Neural cell (in vitro differentiated cells): ENCODE measurements at regions not wholly inside any gene's neighbourhood (a gene's known extent, or its start where the extent isn't known, plus 50 kb on each side); places are given as distances from the start of the nearest gene placed in this dataset.

Experiments used
- POLR2AphosphoS5 ChIP-seq: IDR thresholded peaks from 2 replicates; pipeline ENCODE4 v1.6.1; 2012
- TF ChIP-seq, protein P1 (sequence below): fragments of 450-650 bp; IDR thresholded peaks from 2 replicates; pipeline ENCODE4 v1.5.1; 2014; ENCODE audit warnings: antibody characterized with exemption, mild to moderate bottlenecking, moderate library complexity; ENCODE audit not compliant: poor library complexity, severe bottlenecking
- TF ChIP-seq, protein P2 (sequence below): IDR thresholded peaks from 2 replicates; pipeline ENCODE4 v1.6.1; 2012; ENCODE audit warnings: borderline replicate concordance

DNA sequence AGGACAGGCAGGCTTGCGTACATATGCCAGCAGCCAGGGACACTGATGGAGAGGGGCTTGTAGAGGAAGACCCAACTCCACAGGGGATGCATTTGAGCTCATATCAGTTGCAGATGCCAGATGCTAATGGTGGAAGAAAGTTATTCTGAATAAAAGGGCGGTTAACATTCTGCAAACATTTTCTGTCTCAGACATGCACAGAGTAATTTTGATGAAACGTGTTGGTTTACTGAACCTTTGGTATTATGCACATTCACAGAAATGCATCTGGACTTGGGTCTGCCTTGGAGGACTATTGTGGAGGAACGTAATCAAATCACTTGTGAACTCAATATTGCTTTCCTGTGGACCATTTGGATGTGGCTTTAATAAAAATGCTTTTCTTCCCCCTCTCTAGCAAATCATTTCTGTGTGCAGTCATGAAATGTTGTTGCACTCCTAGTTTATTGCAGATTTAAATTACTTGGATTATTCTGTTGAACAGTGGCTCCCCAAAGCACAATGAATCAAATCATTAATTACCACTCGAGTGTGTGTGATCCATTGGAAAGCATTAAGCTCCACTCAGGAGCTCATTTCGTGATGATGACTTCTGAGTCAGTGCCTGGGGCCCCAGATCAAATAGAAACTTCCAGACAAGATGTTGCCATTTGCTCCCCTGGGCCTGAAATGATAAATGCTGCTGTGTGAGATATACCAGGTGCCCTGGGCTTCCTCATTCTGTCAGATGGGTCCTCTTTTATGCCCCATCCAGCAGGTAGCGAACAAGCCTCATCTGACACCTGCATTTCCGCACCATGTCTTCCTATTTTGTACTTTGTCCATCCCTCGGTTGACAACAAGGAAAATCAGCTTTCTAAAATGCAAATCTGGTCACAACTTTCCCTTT lies 697.0 kb upstream of the HS6ST1 start:
- TF ChIP-seq, protein P1, sequence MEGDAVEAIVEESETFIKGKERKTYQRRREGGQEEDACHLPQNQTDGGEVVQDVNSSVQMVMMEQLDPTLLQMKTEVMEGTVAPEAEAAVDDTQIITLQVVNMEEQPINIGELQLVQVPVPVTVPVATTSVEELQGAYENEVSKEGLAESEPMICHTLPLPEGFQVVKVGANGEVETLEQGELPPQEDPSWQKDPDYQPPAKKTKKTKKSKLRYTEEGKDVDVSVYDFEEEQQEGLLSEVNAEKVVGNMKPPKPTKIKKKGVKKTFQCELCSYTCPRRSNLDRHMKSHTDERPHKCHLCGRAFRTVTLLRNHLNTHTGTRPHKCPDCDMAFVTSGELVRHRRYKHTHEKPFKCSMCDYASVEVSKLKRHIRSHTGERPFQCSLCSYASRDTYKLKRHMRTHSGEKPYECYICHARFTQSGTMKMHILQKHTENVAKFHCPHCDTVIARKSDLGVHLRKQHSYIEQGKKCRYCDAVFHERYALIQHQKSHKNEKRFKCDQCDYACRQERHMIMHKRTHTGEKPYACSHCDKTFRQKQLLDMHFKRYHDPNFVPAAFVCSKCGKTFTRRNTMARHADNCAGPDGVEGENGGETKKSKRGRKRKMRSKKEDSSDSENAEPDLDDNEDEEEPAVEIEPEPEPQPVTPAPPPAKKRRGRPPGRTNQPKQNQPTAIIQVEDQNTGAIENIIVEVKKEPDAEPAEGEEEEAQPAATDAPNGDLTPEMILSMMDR = no peak
- TF ChIP-seq, protein P2, sequence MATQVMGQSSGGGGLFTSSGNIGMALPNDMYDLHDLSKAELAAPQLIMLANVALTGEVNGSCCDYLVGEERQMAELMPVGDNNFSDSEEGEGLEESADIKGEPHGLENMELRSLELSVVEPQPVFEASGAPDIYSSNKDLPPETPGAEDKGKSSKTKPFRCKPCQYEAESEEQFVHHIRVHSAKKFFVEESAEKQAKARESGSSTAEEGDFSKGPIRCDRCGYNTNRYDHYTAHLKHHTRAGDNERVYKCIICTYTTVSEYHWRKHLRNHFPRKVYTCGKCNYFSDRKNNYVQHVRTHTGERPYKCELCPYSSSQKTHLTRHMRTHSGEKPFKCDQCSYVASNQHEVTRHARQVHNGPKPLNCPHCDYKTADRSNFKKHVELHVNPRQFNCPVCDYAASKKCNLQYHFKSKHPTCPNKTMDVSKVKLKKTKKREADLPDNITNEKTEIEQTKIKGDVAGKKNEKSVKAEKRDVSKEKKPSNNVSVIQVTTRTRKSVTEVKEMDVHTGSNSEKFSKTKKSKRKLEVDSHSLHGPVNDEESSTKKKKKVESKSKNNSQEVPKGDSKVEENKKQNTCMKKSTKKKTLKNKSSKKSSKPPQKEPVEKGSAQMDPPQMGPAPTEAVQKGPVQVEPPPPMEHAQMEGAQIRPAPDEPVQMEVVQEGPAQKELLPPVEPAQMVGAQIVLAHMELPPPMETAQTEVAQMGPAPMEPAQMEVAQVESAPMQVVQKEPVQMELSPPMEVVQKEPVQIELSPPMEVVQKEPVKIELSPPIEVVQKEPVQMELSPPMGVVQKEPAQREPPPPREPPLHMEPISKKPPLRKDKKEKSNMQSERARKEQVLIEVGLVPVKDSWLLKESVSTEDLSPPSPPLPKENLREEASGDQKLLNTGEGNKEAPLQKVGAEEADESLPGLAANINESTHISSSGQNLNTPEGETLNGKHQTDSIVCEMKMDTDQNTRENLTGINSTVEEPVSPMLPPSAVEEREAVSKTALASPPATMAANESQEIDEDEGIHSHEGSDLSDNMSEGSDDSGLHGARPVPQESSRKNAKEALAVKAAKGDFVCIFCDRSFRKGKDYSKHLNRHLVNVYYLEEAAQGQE = no peak
- TF ChIP-seq POLR2AphosphoS5 = no peak
